Common myeloid progenitor, CD34-positive (primary cell): ENCODE measurements at regions not wholly inside any gene's neighbourhood (a gene's known extent, or its start where the extent isn't known, plus 50 kb on each side); places are given as distances from the start of the nearest gene placed in this dataset.

Experiments used
- CTCF ChIA-PET: fragments of 350-600 bp; sonication (Branson Sonifier 250); formaldehyde crosslinking; loops from one replicate; lab custom pipeline; 2021; ENCODE audit warnings: antibody characterized with exemption; lab: Charles Lee
- POLR2A ChIA-PET: fragments of 350-600 bp; sonication (Branson Sonifier 250); formaldehyde crosslinking; loops from one replicate; lab custom pipeline; 2021; ENCODE audit warnings: antibody characterized with exemption; lab: Charles Lee
- DNase-seq, 3 donors: peaks; one replicate each; pipeline versions ENCODE4 v3.0.0 to v3.0.0-alpha.2; 2013
- H3K27ac ChIP-seq, 2 experiments: 1 replicate in 1 of 2; 2 replicates in 1 of 2; pipeline ENCODE4 v1.7.0; 2013; ENCODE audit warnings: inconsistent platforms in 2 of 2, low read length in 2 of 2, mild to moderate bottlenecking in 2 of 2, low read depth in 1 of 2, moderate library complexity in 1 of 2; ENCODE audit not compliant: severe bottlenecking in 2 of 2, insufficient read depth in 1 of 2, poor library complexity in 1 of 2
- H3K27me3 ChIP-seq, 5 experiments: replicated peaks in 2 of 5; 1 replicate in 3 of 5; 2 replicates in 2 of 5; pipeline versions ENCODE4 v1.6.1 to v1.7.0; 2013; ENCODE audit warnings: low read length in 4 of 5, mild to moderate bottlenecking in 2 of 5, moderate library complexity in 2 of 5, inconsistent platforms in 1 of 5; ENCODE audit not compliant: insufficient read depth in 5 of 5, control insufficient read depth in 4 of 5
- H3K36me3 ChIP-seq, 4 experiments: 1 replicate in 2 of 4; 2 replicates in 2 of 4; pipeline versions ENCODE4 v1.6.1 to v1.7.0; 2013; ENCODE audit warnings: low read length in 3 of 4, control low read depth in 1 of 4, mild to moderate bottlenecking in 1 of 4; ENCODE audit not compliant: control insufficient read depth in 4 of 4, insufficient read depth in 4 of 4
- H3K4me1 ChIP-seq, 4 experiments: 1 replicate in 3 of 4; 2 replicates in 1 of 4; pipeline versions ENCODE4 v1.6.1 to v1.7.1; 2013; ENCODE audit warnings: low read length in 3 of 4, mild to moderate bottlenecking in 3 of 4, control low read depth in 1 of 4, inconsistent platforms in 1 of 4, moderate library complexity in 1 of 4; ENCODE audit not compliant: control insufficient read depth in 4 of 4, insufficient read depth in 4 of 4; ENCODE audit errors: control extremely low read depth in 1 of 4
- H3K4me3 ChIP-seq, 7 experiments: 1 replicate in 4 of 7; 2 replicates in 3 of 7; pipeline versions ENCODE4 v1.5.1 to v1.7.0; 2013; ENCODE audit warnings: mild to moderate bottlenecking in 7 of 7, low read length in 6 of 7, moderate library complexity in 6 of 7, inconsistent platforms in 2 of 7, low read depth in 2 of 7, control low read depth in 1 of 7; ENCODE audit not compliant: insufficient read depth in 4 of 7, control insufficient read depth in 1 of 7; ENCODE audit errors: extremely low read depth in 1 of 7
- H3K9me3 ChIP-seq, 5 experiments: 1 replicate in 4 of 5; 2 replicates in 1 of 5; pipeline versions ENCODE4 v1.6.1 to v1.7.1; 2013; ENCODE audit warnings: low read length in 4 of 5, mild to moderate bottlenecking in 2 of 5, inconsistent platforms in 1 of 5, low read depth in 1 of 5, moderate library complexity in 1 of 5; ENCODE audit not compliant: control insufficient read depth in 4 of 5, insufficient read depth in 2 of 5; ENCODE audit errors: control extremely low read depth in 1 of 5
- WGBS: methylation state at CpG from one replicate; pipeline ENCODE4 v1.1.5; 2013; ENCODE audit not compliant: insufficient coverage; 5-methylcytosine and 5-hydroxymethylcytosine counted together

GRCh38 chr18:53739700-53740099 is 484.8 kb downstream of the MBD2 start:
- Histone ChIP-seq H3K4me3 (no peak overlapping the region), H3K4me1 (no peaks in the 10 kb centered on the region), H3K27me3 (no peaks in the 10 kb centered on the region), H3K27ac (no peak overlapping the region), H3K36me3 (no peaks in the 10 kb centered on the region), H3K9me3 (no peaks in the 10 kb centered on the region)
- ChIA-PET POLR2A (no interaction called here), CTCF (no interaction called here)
- DNase-seq: no peak
- no CpG with 5 or more reads among the region's 5 CpGs for WGBS

- WGBS: no CpG with 5 or more reads among the region's 1 CpG
- POLR2A ChIA-PET: no interaction called here
These were observed 488.9 kb downstream of the MBD2 start for GRCh38 chr18:53735526-53735925.

GRCh38 chr18:53715243-53715853 is 509.1 kb downstream of the MBD2 start:
- H3K36me3 ChIP-seq: no peaks in the 10 kb centered on the region
- WGBS: 0% methylated on average over 1 of the region's 3 CpGs
- no peak overlapping the region for H3K4me3 ChIP-seq
- no peaks in the 10 kb centered on the region for H3K4me1 ChIP-seq
- ChIA-PET POLR2A (no interaction called here), CTCF (no interaction called here)
- no peaks in the 10 kb centered on the region for H3K9me3 ChIP-seq
- H3K27ac ChIP-seq: no peak overlapping the region
- no peak for DNase-seq
- peaks cover 0 to 2% (median 0%) of the 10 kb centered on the region in 5 experiments for H3K27me3 ChIP-seq

More at GRCh38 chr18:53735526-53735925, 488.9 kb downstream of the MBD2 start:
- no peak overlapping the region for H3K27ac ChIP-seq
- H3K9me3 ChIP-seq: peaks cover 0 to 2% (median 0%) of the 10 kb centered on the region in 5 experiments
- no peak for DNase-seq
- no peaks in the 10 kb centered on the region for H3K27me3 ChIP-seq
- H3K36me3 ChIP-seq: no peaks in the 10 kb centered on the region
- CTCF ChIA-PET: no interaction called here
- H3K4me3 ChIP-seq: no peak overlapping the region
- H3K4me1 ChIP-seq: no peaks in the 10 kb centered on the region

- 80% methylated on average over 2 of the region's 2 CpGs for WGBS
- Histone ChIP-seq H3K27ac (no peak overlapping the region), H3K27me3 (no peaks in the 10 kb centered on the region), H3K36me3 (no peaks in the 10 kb centered on the region), H3K4me1 (no peaks in the 10 kb centered on the region), H3K4me3 (no peak overlapping the region), H3K9me3 (no peaks in the 10 kb centered on the region)
- ChIA-PET POLR2A (no interaction called here), CTCF (no interaction called here)
- DNase-seq: no peak
These were observed 514.4 kb downstream of the MBD2 start for GRCh38 chr18:53710080-53710479.

- H3K36me3 ChIP-seq: no peaks in the 10 kb centered on the region
- no peaks in the 10 kb centered on the region for H3K4me1 ChIP-seq
- no peaks in the 10 kb centered on the region for H3K9me3 ChIP-seq
- CTCF ChIA-PET: no interaction called here
- DNase-seq: no peak
- POLR2A ChIA-PET: no interaction called here
- no CpG with 5 or more reads among the region's 2 CpGs for WGBS
- H3K4me3 ChIP-seq: no peak overlapping the region
- no peaks in the 10 kb centered on the region for H3K27me3 ChIP-seq
- H3K27ac ChIP-seq: no peak overlapping the region
These were observed 522.0 kb downstream of the MBD2 start for GRCh38 chr18:53702480-53702879.

- Histone ChIP-seq H3K27me3 (no peaks in the 10 kb centered on the region), H3K4me1 (no peaks in the 10 kb centered on the region), H3K9me3 (no peaks in the 10 kb centered on the region), H3K27ac (no peak overlapping the region), H3K36me3 (no peaks in the 10 kb centered on the region), H3K4me3 (no peak overlapping the region)
- no peak for DNase-seq
- 83% methylated on average over 1 of the region's 1 CpG for WGBS
- CTCF ChIA-PET: no interaction called here
- POLR2A ChIA-PET: no interaction called here
These were observed 522.8 kb downstream of the MBD2 start for GRCh38 chr18:53701697-53702096.

- peak in 2 of 3 donors; percentile 9 to 17 for DNase-seq
- WGBS: 0% methylated on average over 2 of the region's 2 CpGs
- POLR2A ChIA-PET: no interaction called here
- H3K27ac ChIP-seq: no peak overlapping the region
- no peaks in the 10 kb centered on the region for H3K9me3 ChIP-seq
- no peaks in the 10 kb centered on the region for H3K4me1 ChIP-seq
- no peaks in the 10 kb centered on the region for H3K36me3 ChIP-seq
- H3K27me3 ChIP-seq: no peaks in the 10 kb centered on the region
- CTCF ChIA-PET: interaction anchor here (1.3 to 1.9 kb wide), 2 partner anchors 421 to 429 kb away, joined by 5 read pairs; no protein-coding TSS in a partner anchor
- no peak overlapping the region for H3K4me3 ChIP-seq
These were observed 525.6 kb downstream of the MBD2 start for GRCh38 chr18:53698907-53699306.
